ENCODE measurements at regions not wholly inside any gene's neighbourhood (a gene's known extent, or its start where the extent isn't known, plus 50 kb on each side); places are given as distances from the start of the nearest gene placed in this dataset.
A peak's percentile ranks its signal among the peaks of the same experiment; 100 is the strongest.
"Not testable (repeated sequence)": the region's sequence is repeated elsewhere in the genome, so short reads cannot be mapped to it uniquely, and the experiment has no call there.

DNA sequence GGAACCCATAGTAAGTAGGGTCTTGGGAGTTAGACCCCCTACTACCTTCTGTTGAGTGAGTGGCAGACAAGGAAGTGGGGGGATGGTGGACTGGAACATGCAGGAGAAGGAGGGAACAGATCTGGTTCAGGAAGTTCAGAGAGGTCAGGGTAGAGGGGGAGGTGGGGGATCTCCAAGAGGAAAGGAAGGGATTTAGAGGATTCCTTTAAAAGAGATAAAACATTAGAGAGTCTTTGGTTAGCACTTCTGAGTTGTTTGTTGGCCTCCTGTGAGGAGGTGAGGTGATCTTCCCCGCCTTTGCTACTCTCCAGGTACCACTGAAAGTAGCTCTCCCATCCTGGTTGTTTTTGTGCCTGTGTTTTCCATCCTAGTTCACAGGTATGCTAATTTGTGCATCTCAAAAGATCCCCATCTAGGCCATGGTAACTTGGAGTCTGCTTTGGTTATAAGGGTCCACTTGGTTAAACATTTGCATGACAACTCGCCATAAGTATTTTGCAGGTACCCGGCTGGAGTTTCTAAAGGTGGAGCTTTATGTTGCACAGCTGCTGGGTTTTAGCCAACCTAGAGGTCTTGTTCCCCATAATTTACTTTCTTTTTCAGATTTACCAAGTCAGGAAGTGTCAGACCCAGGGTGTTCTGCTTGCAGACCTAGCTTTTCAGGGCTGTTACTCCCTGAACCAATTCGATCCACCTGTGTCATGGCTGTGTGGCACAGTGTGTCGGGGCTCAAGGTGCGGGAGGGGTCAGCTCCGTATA, 79.3 kb upstream of the SORL1 start:
- peaks cover 29% of the 10 kb centered on the region for H3K4me1 ChIP-seq
- no peaks in the 10 kb centered on the region for H3K36me3 ChIP-seq
- H3K4me2 ChIP-seq, result peak overlapping the region; percentile 59
- H3K9ac ChIP-seq, result no peak overlapping the region
- no peak overlapping the region for H3K27ac ChIP-seq
- no peaks in the 10 kb centered on the region for H4K20me1 ChIP-seq
- no peaks in the 10 kb centered on the region for H3K9me3 ChIP-seq
- no peak overlapping the region for H3K4me3 ChIP-seq
- no peaks in the 10 kb centered on the region for H3K27me3 ChIP-seq
- TF ChIP-seq Cebpa-rat (IDR thresholded peaks at IDR 0.05), result no peak

DNA sequence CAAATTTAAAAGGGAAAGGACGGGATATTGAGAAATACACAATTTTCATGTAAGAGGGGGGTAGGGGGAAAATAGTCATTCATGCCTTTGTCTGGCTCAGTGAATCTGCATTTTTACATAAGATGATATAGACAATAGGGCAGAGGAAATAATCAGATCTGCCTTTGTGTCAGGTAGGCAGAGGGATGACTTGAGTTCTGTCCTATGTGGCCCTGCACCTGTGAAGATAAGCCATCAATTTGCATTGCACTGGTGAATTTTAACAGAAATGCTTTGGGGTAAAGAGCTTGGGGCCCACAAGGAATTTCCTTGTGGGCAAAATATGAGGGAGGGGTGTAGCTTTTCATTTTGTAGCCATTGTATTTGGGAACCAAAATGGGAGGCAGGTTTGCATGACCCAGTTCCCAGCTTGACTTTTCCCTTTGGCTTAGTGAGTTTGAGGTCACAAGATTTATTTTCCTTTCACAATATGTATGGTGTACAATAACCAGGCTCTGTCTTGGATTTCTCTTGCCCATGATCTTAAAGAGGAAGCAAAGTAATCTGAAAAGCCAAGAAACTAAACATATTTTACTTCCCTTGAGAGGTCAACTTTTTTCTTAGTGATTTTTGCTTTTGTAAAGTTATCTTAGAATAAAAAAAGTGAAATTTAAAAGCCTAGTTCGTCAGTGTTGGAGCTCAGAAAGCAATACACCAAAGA, 77.7 kb upstream of the SORL1 start:
- no peak overlapping the region for H3K9ac ChIP-seq
- no peak overlapping the region for H3K4me3 ChIP-seq
- no peak for TF ChIP-seq Cebpa-rat (IDR thresholded peaks at IDR 0.05)
- H3K27ac ChIP-seq, result no peak overlapping the region
- H3K36me3 ChIP-seq, result no peaks in the 10 kb centered on the region
- H3K9me3 ChIP-seq, result no peaks in the 10 kb centered on the region
- no peaks in the 10 kb centered on the region for H4K20me1 ChIP-seq
- no peak overlapping the region for H3K4me2 ChIP-seq
- no peaks in the 10 kb centered on the region for H3K27me3 ChIP-seq
- peaks cover 24% of the 10 kb centered on the region for H3K4me1 ChIP-seq

- Histone ChIP-seq H3K9me3 (no peaks in the 10 kb centered on the region), H3K4me3 (no peak overlapping the region), H3K36me3 (no peaks in the 10 kb centered on the region), H3K27ac (no peak overlapping the region), H3K4me1 (peaks cover 24% of the 10 kb centered on the region), H3K4me2 (no peak overlapping the region), H4K20me1 (no peaks in the 10 kb centered on the region), H3K9ac (no peak overlapping the region), H3K27me3 (no peaks in the 10 kb centered on the region)
- TF ChIP-seq Cebpa-rat (IDR thresholded peaks at IDR 0.05), result no peak
Measured at GRCh38 chr11:121376130-121376529, 76.0 kb upstream of the SORL1 start.

DNA sequence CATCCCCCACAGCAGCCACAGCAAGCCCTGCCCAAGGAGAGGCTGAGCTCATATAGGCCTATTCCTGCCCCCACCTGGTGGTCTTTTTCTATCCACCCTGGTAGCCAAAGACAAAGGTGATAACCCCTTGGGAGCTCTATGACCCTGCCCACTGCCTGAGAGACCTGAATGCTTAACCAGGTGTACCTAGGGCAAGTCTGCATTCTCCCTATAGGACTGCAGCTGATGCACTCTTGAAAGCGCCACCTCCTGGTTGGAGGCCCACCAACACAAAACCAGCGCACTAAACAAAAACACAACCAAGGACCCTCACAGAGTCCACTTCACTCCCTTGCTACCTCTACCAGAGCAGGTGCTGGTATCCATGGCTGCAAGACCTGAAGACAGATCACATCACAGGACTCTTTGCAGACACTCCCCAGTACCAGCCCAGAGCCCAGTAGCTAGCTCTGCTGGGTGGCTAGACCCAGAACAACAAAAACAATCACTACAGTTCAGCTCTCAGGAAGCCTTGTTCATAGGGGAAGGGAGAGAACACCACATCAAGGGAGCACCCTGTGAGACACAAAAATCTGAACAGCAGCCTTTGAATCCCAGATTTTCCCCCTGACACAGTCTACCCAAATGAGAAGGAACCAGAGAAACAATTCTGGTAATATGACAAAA, 72.8 kb upstream of the SORL1 start:
- not testable (repeated sequence) for H4K20me1 ChIP-seq, H3K4me3 ChIP-seq, H3K9ac ChIP-seq, H3K9me3 ChIP-seq, H3K36me3 ChIP-seq, H3K27me3 ChIP-seq, H3K27ac ChIP-seq, H3K4me2 ChIP-seq
- peaks cover 11% of the 10 kb centered on the region for H3K4me1 ChIP-seq

DNA sequence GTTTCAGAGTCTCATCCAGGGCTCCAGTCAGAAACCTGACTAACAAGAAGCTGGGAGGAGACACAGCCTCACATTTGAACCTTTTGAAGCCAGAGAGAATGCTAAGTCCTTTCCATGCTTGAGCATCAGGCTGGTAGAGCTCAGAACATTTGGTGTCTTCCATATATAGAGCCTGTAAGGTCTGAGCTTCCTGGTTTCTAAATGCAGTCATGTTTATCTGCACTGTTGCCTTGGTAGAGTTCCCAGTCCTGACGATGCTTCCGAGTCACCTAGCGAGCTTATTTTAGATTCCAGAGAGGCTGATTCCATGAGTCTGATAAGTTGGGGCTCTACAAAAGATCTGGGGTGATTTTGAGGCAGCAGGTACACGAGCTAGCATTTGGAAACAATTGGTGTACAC, 68.4 kb upstream of the SORL1 start:
- peaks cover 4% of the 10 kb centered on the region for H3K4me1 ChIP-seq
- H3K9ac ChIP-seq, result no peak overlapping the region
- no peaks in the 10 kb centered on the region for H3K36me3 ChIP-seq
- H3K9me3 ChIP-seq, result no peaks in the 10 kb centered on the region
- H3K4me2 ChIP-seq, result no peak overlapping the region
- H3K4me3 ChIP-seq, result no peak overlapping the region
- no peaks in the 10 kb centered on the region for H3K27me3 ChIP-seq
- H4K20me1 ChIP-seq, result no peaks in the 10 kb centered on the region
- H3K27ac ChIP-seq, result no peak overlapping the region
- no peak for TF ChIP-seq Cebpa-rat (IDR thresholded peaks at IDR 0.05)

DNA sequence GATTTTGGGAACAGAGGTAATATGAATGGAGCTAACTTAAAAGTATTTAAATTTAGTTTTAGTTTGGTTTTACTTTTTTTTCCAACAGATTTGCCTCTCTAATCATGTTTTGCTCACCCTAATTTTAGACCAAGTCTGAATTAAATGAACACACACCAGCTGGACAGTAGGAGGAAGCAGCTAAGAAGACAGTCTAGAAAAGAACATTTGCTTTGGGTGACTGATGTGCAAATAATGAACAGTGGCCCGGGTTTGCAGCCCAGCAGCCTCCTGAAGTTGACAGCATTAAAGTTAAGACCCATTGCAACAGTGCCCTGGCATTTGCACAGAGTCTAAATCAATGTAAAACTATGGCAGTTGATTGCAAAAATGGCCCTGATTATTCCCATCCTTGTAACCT, 66.4 kb upstream of the SORL1 start:
- no peaks in the 10 kb centered on the region for H3K9me3 ChIP-seq
- H3K4me1 ChIP-seq, result no peaks in the 10 kb centered on the region
- H3K9ac ChIP-seq, result no peak overlapping the region
- TF ChIP-seq Cebpa-rat (IDR thresholded peaks at IDR 0.05), result no peak
- H3K4me2 ChIP-seq, result no peak overlapping the region
- H3K4me3 ChIP-seq, result no peak overlapping the region
- no peaks in the 10 kb centered on the region for H3K36me3 ChIP-seq
- H4K20me1 ChIP-seq, result no peaks in the 10 kb centered on the region
- no peaks in the 10 kb centered on the region for H3K27me3 ChIP-seq
- no peak overlapping the region for H3K27ac ChIP-seq

Data from BLaER1 (cell line).